ENCODE measurements at regions not wholly inside any gene's neighbourhood (a gene's known extent, or its start where the extent isn't known, plus 50 kb on each side); places are given as distances from the start of the nearest gene placed in this dataset.

DNA sequence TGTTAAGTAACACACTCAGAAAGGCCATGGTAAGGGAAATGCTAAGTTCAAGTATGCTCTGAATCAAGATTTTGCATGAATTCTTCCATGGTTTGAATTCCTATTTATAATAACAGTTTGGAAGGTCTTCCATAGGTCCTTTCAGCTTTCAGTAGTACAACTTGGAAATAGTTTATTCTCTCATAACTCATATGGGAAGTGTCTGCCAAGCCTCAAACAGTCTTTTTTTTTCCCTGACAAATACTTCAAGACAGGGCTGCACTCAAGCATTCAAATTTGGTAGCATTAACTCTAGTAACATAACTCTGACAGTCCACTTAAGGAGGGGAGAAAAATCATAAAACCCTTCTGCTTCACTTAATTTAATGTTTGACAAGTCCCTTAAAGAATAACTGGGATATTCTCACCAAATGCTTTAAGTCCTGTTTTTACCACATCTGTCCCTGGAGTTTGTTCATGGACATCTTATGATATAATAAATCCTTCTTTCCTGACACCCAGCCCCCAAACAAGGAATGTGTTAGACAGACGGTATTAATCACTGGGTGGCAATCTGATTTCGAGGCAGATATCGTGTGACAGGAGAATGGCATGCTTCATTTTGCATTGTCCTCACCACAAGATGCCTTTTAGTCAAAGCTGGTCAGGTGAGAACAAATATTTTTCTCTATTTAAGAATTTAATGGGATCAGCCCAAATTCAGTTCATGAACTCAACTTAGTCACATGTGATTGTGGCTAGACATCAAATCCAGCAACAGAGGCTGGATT is 165.7 kb downstream of the BMP4 start (continued):
- TF ChIP-seq, protein P1, sequence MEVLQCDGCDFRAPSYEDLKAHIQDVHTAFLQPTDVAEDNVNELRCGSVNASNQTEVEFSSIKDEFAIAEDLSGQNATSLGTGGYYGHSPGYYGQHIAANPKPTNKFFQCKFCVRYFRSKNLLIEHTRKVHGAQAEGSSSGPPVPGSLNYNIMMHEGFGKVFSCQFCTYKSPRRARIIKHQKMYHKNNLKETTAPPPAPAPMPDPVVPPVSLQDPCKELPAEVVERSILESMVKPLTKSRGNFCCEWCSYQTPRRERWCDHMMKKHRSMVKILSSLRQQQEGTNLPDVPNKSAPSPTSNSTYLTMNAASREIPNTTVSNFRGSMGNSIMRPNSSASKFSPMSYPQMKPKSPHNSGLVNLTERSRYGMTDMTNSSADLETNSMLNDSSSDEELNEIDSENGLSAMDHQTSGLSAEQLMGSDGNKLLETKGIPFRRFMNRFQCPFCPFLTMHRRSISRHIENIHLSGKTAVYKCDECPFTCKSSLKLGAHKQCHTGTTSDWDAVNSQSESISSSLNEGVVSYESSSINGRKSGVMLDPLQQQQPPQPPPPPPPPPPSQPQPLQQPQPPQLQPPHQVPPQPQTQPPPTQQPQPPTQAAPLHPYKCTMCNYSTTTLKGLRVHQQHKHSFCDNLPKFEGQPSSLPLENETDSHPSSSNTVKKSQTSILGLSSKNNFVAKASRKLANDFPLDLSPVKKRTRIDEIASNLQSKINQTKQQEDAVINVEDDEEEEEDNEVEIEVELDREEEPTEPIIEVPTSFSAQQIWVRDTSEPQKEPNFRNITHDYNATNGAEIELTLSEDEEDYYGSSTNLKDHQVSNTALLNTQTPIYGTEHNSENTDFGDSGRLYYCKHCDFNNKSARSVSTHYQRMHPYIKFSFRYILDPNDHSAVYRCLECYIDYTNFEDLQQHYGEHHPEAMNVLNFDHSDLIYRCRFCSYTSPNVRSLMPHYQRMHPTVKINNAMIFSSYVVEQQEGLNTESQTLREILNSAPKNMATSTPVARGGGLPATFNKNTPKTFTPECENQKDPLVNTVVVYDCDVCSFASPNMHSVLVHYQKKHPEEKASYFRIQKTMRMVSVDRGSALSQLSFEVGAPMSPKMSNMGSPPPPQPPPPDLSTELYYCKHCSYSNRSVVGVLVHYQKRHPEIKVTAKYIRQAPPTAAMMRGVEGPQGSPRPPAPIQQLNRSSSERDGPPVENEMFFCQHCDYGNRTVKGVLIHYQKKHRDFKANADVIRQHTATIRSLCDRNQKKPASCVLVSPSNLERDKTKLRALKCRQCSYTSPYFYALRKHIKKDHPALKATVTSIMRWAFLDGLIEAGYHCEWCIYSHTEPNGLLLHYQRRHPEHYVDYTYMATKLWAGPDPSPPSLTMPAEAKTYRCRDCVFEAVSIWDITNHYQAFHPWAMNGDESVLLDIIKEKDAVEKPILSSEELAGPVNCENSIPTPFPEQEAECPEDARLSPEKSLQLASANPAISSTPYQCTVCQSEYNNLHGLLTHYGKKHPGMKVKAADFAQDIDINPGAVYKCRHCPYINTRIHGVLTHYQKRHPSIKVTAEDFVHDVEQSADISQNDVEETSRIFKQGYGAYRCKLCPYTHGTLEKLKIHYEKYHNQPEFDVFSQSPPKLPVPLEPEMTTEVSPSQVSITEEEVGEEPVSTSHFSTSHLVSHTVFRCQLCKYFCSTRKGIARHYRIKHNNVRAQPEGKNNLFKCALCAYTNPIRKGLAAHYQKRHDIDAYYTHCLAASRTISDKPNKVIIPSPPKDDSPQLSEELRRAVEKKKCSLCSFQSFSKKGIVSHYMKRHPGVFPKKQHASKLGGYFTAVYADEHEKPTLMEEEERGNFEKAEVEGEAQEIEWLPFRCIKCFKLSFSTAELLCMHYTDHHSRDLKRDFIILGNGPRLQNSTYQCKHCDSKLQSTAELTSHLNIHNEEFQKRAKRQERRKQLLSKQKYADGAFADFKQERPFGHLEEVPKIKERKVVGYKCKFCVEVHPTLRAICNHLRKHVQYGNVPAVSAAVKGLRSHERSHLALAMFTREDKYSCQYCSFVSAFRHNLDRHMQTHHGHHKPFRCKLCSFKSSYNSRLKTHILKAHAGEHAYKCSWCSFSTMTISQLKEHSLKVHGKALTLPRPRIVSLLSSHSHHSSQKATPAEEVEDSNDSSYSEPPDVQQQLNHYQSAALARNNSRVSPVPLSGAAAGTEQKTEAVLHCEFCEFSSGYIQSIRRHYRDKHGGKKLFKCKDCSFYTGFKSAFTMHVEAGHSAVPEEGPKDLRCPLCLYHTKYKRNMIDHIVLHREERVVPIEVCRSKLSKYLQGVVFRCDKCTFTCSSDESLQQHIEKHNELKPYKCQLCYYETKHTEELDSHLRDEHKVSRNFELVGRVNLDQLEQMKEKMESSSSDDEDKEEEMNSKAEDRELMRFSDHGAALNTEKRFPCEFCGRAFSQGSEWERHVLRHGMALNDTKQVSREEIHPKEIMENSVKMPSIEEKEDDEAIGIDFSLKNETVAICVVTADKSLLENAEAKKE (CRISPR knock-in tag; IDR thresholded peaks at IDR 0.05): no peak
- TF ChIP-seq, protein P2, sequence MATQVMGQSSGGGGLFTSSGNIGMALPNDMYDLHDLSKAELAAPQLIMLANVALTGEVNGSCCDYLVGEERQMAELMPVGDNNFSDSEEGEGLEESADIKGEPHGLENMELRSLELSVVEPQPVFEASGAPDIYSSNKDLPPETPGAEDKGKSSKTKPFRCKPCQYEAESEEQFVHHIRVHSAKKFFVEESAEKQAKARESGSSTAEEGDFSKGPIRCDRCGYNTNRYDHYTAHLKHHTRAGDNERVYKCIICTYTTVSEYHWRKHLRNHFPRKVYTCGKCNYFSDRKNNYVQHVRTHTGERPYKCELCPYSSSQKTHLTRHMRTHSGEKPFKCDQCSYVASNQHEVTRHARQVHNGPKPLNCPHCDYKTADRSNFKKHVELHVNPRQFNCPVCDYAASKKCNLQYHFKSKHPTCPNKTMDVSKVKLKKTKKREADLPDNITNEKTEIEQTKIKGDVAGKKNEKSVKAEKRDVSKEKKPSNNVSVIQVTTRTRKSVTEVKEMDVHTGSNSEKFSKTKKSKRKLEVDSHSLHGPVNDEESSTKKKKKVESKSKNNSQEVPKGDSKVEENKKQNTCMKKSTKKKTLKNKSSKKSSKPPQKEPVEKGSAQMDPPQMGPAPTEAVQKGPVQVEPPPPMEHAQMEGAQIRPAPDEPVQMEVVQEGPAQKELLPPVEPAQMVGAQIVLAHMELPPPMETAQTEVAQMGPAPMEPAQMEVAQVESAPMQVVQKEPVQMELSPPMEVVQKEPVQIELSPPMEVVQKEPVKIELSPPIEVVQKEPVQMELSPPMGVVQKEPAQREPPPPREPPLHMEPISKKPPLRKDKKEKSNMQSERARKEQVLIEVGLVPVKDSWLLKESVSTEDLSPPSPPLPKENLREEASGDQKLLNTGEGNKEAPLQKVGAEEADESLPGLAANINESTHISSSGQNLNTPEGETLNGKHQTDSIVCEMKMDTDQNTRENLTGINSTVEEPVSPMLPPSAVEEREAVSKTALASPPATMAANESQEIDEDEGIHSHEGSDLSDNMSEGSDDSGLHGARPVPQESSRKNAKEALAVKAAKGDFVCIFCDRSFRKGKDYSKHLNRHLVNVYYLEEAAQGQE (IDR thresholded peaks at IDR 0.05; ENCODE audit: unreplicated experiment): no peak
- TF ChIP-seq JUNB (IDR thresholded peaks at IDR 0.05; ENCODE audit: unreplicated experiment): no peak

DNA sequence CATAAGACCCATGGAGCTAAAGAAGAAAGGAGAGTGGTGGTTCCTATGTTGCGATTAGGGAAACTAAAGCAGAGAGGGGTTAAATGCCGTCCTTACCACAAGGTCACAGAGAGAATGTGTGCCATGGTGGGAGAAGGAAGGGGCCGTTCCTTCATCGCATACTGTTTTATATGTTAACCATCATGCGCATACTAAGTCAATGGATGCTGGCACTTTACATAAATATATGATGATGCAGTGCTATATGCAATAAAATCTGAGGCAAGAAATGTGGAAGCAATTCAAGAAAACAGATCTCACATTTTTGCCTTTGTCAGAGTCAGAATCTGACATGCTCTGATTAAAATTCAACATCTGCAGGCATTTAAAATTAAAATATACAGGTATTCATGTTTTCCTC is 168.1 kb downstream of the BMP4 start:
- DNase-seq (ENCODE audit: low spot score) (no peak), ATAC-seq (no peak)
- H3K4me3 Mint-ChIP-seq: no peak overlapping the region
- H2AFZ ChIP-seq: no peak overlapping the region
- no peaks in the 10 kb centered on the region for H3F3A ChIP-seq (replicated peaks; ENCODE audit: low read depth)
- H3K27ac Mint-ChIP-seq: no peak overlapping the region
- no peaks in the 10 kb centered on the region for H3K36me3 Mint-ChIP-seq (ENCODE audit: low read depth)
- no peaks in the 10 kb centered on the region for H3K36me3 ChIP-seq (ENCODE audit: insufficient read depth)
- no peak overlapping the region for H3K4me2 ChIP-seq
- H3K27me3 ChIP-seq (ENCODE audit: insufficient read depth): no peaks in the 10 kb centered on the region
- peaks cover 14% of the 10 kb centered on the region; the same call in 1 of the 2 replicates for H3K9me2 ChIP-seq (ENCODE audit: insufficient read depth)
- no peaks in the 10 kb centered on the region for H4K20me1 ChIP-seq (replicated peaks; ENCODE audit: insufficient read depth)
- H3K4me1 Mint-ChIP-seq: peaks cover 2% of the 10 kb centered on the region; the same call in 2 of the 3 replicates
- H3K27ac ChIP-seq (ENCODE audit: low read depth): no peak overlapping the region
- H3K9me3 Mint-ChIP-seq: peaks cover 10% of the 10 kb centered on the region
- H3K4me3 ChIP-seq: no peak overlapping the region
- no peaks in the 10 kb centered on the region for H3K27me3 Mint-ChIP-seq (ENCODE audit: insufficient read depth, low read depth, poor library complexity)
- H3K79me2 ChIP-seq (replicated peaks; ENCODE audit: insufficient read depth): no peaks in the 10 kb centered on the region
- 0 out of 2 replicates have a peak, but pooled peaks cover 5% of the 10 kb centered on the region for H3K4me1 ChIP-seq (ENCODE audit: insufficient read depth)
- no peak for TF ChIP-seq ZNF331 (CRISPR knock-in tag; IDR thresholded peaks at IDR 0.05; ENCODE audit: low read depth)
- TF ChIP-seq CREB1 (CRISPR knock-in tag; IDR thresholded peaks at IDR 0.05; ENCODE audit: low read depth): no peak
- no peak for TF ChIP-seq POLR2AphosphoS5 (IDR thresholded peaks at IDR 0.05; ENCODE audit: low read depth)
- TF ChIP-seq NANOG (IDR thresholded peaks at IDR 0.05; ENCODE audit: borderline replicate concordance): no peak
- TF ChIP-seq EZH2phosphoT487 (IDR thresholded peaks at IDR 0.05; ENCODE audit: unreplicated experiment): no peak
- TF ChIP-seq, protein P3, sequence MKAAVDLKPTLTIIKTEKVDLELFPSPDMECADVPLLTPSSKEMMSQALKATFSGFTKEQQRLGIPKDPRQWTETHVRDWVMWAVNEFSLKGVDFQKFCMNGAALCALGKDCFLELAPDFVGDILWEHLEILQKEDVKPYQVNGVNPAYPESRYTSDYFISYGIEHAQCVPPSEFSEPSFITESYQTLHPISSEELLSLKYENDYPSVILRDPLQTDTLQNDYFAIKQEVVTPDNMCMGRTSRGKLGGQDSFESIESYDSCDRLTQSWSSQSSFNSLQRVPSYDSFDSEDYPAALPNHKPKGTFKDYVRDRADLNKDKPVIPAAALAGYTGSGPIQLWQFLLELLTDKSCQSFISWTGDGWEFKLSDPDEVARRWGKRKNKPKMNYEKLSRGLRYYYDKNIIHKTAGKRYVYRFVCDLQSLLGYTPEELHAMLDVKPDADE (IDR thresholded peaks at IDR 0.05): no peak

Data from GM23338 (cell line).